ENCODE measurements at regions not wholly inside any gene's neighbourhood (a gene's known extent, or its start where the extent isn't known, plus 50 kb on each side); places are given as distances from the start of the nearest gene placed in this dataset.
"Not testable (repeated sequence)": the region's sequence is repeated elsewhere in the genome, so short reads cannot be mapped to it uniquely, and the experiment has no call there.

GRCh38 chr2:128512379-128513115, 193.9 kb upstream of the HS6ST1 start:
- no peak for DNase-seq

GRCh38 chr2:128513116-128513960, 194.7 kb upstream of the HS6ST1 start:
- no peak for DNase-seq

GRCh38 chr2:128513961-128514283, 195.3 kb upstream of the HS6ST1 start:
- no peak for DNase-seq

GRCh38 chr2:128514555-128514955, 195.9 kb upstream of the HS6ST1 start:
- no peak for DNase-seq

- DNase-seq = no peak
These were observed 198.3 kb upstream of the HS6ST1 start for GRCh38 chr2:128516938-128517337.

GRCh38 chr2:128519028-128519427, 200.4 kb upstream of the HS6ST1 start:
- not testable (repeated sequence) for DNase-seq

- DNase-seq = no peak
These were observed 201.0 kb upstream of the HS6ST1 start for GRCh38 chr2:128519517-128520215.

GRCh38 chr2:128520340-128520739, 201.7 kb upstream of the HS6ST1 start:
- no peak for DNase-seq

- no peak for DNase-seq
These were observed 202.1 kb upstream of the HS6ST1 start for GRCh38 chr2:128520791-128521190.

- no peak for DNase-seq
These were observed 202.8 kb upstream of the HS6ST1 start for GRCh38 chr2:128521482-128521881.

GRCh38 chr2:128522829-128523228, 204.2 kb upstream of the HS6ST1 start:
- no peak for DNase-seq

GRCh38 chr2:128523457-128523856, 204.8 kb upstream of the HS6ST1 start:
- no peak for DNase-seq

- no peak for DNase-seq
These were observed 205.5 kb upstream of the HS6ST1 start for GRCh38 chr2:128524183-128524582.

GRCh38 chr2:128525653-128526052, 207.0 kb upstream of the HS6ST1 start:
- DNase-seq = no peak

- DNase-seq = no peak
These were observed 207.8 kb upstream of the HS6ST1 start for GRCh38 chr2:128526455-128526976.

- no peak for DNase-seq
These were observed 209.5 kb upstream of the HS6ST1 start for GRCh38 chr2:128528133-128528532.

GRCh38 chr2:128530025-128530573, 211.4 kb upstream of the HS6ST1 start:
- DNase-seq = no peak

- no peak for DNase-seq
These were observed 213.2 kb upstream of the HS6ST1 start for GRCh38 chr2:128531856-128532255.

- DNase-seq = no peak
These were observed 214.4 kb upstream of the HS6ST1 start for GRCh38 chr2:128533101-128533500.

GRCh38 chr2:128534688-128535392, 216.2 kb upstream of the HS6ST1 start:
- DNase-seq = no peak

GRCh38 chr2:128535953-128536352, 217.3 kb upstream of the HS6ST1 start:
- no peak for DNase-seq

- no peak for DNase-seq
These were observed 218.4 kb upstream of the HS6ST1 start for GRCh38 chr2:128536925-128537620.

Measured in activated CD8-positive, alpha-beta memory T cell treated with anti-CD3 and anti-CD28 coated beads for 24 hours (primary cell).